Cardiac fibroblast (primary cell): ENCODE measurements at regions not wholly inside any gene's neighbourhood (a gene's known extent, or its start where the extent isn't known, plus 50 kb on each side); places are given as distances from the start of the nearest gene placed in this dataset.
"Not testable (repeated sequence)": the region's sequence is repeated elsewhere in the genome, so short reads cannot be mapped to it uniquely, and the experiment has no call there.

Experiments
- DNase-seq, 2 donors: peaks; one replicate each; pipeline versions ENCODE4 v3.0.0 to v3.0.0-alpha.2; 2010; ENCODE audit warnings: low read depth in 2 of 2
- H3K4me3 ChIP-seq, 2 donors: replicated peaks in 1 of 2; 1 replicate in 1 of 2; 2 replicates in 1 of 2; pipeline ENCODE4 v1.5.1; 2011; ENCODE audit warnings: low read depth in 2 of 2, low read length in 2 of 2, mild to moderate bottlenecking in 2 of 2, moderate library complexity in 1 of 2
- TF ChIP-seq, protein P1 (sequence below): IDR thresholded peaks from one replicate; pipeline ENCODE4 v1.5.1; 2011; ENCODE audit warnings: low read depth, mild to moderate bottlenecking, low read length, inconsistent platforms

DNA sequence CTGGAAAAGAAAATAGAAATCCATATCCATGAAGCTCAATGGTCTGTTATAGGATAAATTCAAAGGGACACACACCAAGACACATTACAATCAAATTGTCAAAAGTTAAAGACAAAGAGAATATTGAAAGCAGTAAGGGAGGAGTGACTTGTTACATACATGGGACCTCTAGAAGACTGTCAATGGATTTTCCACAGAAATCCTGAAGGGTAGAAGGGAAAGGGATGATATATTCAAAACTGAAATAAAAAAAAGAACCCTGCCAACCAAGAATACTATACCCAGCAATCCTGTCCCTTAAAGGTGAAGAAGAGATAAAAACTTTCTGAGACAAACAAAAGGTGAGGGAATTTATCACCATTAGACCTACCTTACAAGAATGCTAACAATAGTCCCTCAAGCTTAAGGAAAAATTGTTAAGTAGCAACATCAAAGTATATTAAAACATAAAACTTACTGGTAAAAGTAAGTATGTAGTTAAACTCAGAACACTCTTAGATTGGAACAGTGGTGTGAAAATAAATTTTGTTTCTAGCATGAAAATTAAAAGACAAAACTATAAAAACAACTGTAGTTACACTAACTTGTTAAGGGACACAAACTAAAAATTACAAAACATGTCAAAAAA lies 103.2 kb upstream of the APP start:
- H3K4me3 ChIP-seq, result no peak overlapping the region
- DNase-seq, result no peak
- TF ChIP-seq, protein P1, sequence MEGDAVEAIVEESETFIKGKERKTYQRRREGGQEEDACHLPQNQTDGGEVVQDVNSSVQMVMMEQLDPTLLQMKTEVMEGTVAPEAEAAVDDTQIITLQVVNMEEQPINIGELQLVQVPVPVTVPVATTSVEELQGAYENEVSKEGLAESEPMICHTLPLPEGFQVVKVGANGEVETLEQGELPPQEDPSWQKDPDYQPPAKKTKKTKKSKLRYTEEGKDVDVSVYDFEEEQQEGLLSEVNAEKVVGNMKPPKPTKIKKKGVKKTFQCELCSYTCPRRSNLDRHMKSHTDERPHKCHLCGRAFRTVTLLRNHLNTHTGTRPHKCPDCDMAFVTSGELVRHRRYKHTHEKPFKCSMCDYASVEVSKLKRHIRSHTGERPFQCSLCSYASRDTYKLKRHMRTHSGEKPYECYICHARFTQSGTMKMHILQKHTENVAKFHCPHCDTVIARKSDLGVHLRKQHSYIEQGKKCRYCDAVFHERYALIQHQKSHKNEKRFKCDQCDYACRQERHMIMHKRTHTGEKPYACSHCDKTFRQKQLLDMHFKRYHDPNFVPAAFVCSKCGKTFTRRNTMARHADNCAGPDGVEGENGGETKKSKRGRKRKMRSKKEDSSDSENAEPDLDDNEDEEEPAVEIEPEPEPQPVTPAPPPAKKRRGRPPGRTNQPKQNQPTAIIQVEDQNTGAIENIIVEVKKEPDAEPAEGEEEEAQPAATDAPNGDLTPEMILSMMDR, result no peak

GRCh38 chr21:26267389-26267788 lies 96.8 kb upstream of the APP start:
- DNase-seq, result no peak
- no peak overlapping the region for H3K4me3 ChIP-seq
- TF ChIP-seq, protein P1, result no peak

DNA sequence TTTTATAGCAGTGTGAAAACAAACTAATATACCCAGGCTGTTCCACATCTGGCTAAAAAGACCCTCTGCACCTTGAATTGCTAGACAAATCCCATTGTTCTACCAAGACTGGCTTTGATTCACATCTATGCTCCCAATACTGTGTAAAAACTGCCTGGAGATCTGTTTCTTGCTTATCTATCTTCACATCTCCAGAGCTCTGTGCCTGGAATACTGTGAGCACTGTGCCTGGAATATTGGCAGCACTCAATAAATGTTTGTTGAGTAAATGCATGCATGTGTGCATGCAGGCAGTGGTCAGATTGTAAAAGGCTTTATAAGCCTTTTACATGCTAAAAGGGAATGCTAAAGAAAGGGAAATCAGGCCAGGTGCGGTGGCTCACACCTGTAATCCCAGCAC lies 75.5 kb upstream of the APP start:
- no peak overlapping the region for H3K4me3 ChIP-seq
- TF ChIP-seq, protein P1, result no peak
- no peak for DNase-seq

- H3K4me3 ChIP-seq, result no peak overlapping the region
- TF ChIP-seq, protein P1, result no peak
- no peak for DNase-seq
These were observed 74.9 kb upstream of the APP start for GRCh38 chr21:26245428-26245827.

- no peak overlapping the region for H3K4me3 ChIP-seq
- DNase-seq, result no peak
- TF ChIP-seq, protein P1, result no peak
These were observed 68.1 kb upstream of the APP start for GRCh38 chr21:26238646-26239045.

- no peak overlapping the region for H3K4me3 ChIP-seq
- TF ChIP-seq, protein P1, result no peak
- no peak for DNase-seq
These were observed 65.7 kb upstream of the APP start for GRCh38 chr21:26236281-26236680.

GRCh38 chr21:26233297-26233696 lies 62.7 kb upstream of the APP start:
- H3K4me3 ChIP-seq, DNase-seq: not testable (repeated sequence)

DNA sequence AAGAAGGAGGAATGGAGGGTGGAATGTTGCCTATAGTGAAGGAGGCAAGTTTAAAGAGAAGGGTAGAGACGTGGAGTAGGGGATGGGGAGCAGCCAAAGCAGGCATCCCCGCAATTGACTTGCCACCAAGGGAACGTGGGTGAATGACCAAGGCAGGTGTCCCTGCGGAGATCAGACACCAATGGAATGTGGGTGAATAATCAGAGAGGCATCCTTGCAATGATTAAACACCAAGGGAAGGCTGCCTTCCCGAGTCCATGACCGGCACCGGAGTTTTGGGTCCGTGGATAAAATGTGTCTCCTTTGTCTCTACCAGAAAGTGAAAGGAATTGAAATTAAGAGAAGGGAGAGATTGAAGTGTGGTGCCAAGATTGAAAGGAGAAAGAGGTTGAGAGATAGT lies 61.9 kb upstream of the APP start:
- H3K4me3 ChIP-seq, DNase-seq: not testable (repeated sequence)
